PFSK-1 (cell line): ENCODE measurements at regions not wholly inside any gene's neighbourhood (a gene's known extent, or its start where the extent isn't known, plus 50 kb on each side); places are given as distances from the start of the nearest gene placed in this dataset.

Experiments used
- POLR2AphosphoS5 ChIP-seq: IDR thresholded peaks from 2 replicates; pipeline ENCODE4 v1.6.1; 2012; ENCODE audit warnings: low read depth, mild to moderate bottlenecking, control low read depth, low read length, moderate library complexity
- SIN3A ChIP-seq: IDR thresholded peaks from 2 replicates; pipeline ENCODE4 v1.6.1; 2012; ENCODE audit warnings: mild to moderate bottlenecking, low read length, moderate library complexity, borderline replicate concordance; ENCODE audit not compliant: insufficient read depth
- TAF1 ChIP-seq: IDR thresholded peaks from 2 replicates; pipeline ENCODE4 v1.6.1; 2012; ENCODE audit warnings: low read length, control low read depth, borderline replicate concordance; ENCODE audit not compliant: insufficient read depth

DNA sequence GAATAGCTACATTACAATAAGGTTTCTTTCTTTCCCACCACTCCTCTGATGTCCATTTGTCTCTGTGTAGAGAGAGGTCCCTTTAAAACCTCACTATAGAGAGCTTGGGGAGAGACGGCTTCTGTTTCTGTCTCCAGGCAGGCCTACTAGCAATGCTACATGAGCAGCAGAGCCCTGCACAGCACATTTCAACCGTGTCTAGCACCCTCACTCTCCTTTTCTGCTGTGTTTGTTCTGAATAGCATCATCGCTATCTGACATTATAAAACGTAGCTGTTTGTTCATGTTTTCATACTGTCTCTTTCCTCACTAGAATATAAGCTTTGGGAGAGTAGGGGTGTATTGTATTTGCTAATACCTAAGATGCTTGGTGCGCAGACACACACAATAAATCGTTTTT is 487.8 kb upstream of the DPP6 start:
- TF ChIP-seq POLR2AphosphoS5, result no peak
- no peak for TF ChIP-seq SIN3A
- TF ChIP-seq TAF1, result no peak
